Effector CD8-positive, alpha-beta T cell (primary cell): ENCODE measurements at regions not wholly inside any gene's neighbourhood (a gene's known extent, or its start where the extent isn't known, plus 50 kb on each side); places are given as distances from the start of the nearest gene placed in this dataset.

Source experiments
- DNase-seq: peaks from one replicate; lab custom pipeline; 2025; lab: John Stamatoyannopoulos, UW

GRCh38 chr1:8267307-8267706 is 50.6 kb upstream of the SLC45A1 start:
- no peak for DNase-seq

DNA sequence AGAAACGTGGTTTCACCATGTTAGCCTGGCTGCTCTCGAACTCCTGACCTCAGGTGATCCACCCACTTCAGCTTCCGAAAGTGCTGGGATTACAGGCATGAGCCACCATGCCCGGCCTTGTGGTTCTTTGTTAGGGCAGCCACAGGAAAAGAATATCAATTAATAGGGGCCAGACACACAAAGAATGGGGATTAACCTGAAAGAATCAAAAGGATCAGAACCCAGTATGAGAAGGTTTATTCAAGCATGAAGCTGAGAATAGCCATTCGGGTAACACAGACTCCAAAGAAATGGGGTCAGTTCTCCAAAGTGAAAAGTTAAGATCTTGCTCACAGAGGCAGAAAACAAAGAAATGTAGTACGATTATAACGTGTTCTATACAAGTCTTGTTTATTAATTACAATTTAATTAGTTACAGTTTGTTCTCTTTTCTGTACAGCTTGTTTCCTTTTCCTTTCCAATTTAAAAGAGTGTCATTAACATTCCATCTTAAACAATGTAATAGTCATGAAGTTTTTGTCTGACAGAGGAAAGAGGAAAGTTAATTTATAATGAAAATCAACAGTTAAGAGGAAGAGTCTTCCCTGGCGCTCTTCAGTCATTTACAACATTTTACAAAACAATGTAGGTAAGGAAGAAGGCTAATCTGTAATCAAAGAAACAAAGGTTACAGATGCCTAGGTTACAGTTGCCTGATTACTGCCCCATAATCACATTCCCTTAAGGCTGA is 51.3 kb upstream of the SLC45A1 start:
- no peak for DNase-seq

- DNase-seq: no peak
Measured at GRCh38 chr1:8263791-8264190, 54.1 kb upstream of the SLC45A1 start.

GRCh38 chr1:8261398-8261762 is 56.5 kb upstream of the SLC45A1 start:
- no peak for DNase-seq

DNA sequence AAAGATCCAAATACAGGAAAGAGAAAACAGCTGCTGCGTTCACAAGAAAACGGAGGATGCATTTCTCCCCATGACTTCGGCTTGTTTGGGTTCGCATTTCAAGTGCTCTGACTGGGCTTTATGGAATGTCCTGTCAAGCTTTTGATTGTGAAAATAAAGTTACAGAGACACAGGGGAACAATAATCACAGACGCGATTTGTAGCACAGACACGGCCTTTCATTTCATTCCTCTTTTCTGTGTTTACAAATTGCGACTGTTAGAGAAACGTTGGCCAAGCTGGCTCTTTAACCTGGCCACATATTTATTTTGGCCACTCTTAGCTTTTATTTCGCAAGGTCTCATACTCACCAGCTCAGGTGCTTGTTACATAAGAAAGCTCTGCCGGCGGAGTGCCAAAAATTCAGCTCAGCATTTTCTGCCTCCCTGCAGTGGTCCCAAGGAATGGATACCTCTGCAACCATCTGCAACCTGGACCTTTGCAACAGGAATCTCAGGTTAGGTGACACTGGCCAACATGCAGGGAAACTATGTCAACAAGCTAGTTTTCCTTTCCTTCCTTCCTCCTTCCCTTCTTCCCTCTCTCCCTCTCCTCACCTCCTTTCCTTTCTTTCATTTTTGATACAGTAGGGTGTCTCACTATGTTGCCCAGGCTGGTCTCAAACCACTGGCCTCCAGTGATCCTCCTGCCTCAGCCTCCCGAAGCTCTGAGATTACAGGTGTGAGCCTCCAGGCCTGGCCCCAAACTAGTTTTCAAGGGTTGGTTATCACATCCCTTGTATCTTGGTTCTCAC is 58.2 kb upstream of the SLC45A1 start:
- no peak for DNase-seq

DNA sequence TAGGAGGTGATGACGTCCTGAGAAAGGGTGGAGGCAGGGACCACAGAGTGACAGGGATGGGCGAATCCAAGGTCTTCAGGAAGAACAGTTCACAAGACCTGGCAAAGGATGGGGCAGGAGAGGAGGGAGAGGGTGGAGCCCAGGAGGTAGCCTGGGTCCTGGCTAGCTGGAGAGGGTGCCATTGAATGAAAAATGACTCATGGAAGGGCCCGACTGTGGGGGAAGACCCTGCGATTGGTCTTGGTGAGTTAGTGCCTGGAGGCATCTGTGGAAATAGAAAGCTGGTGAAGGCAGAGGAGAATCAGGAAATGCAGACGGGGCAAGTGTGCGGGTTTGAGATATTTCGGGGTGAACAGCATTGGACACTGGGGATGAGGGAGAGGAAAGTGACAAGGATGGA is 60.3 kb upstream of the SLC45A1 start:
- DNase-seq: no peak

GRCh38 chr1:8256321-8256720 is 61.6 kb upstream of the SLC45A1 start:
- DNase-seq: no peak

GRCh38 chr1:8255712-8256111 is 62.2 kb upstream of the SLC45A1 start:
- DNase-seq: no peak

- no peak for DNase-seq
Measured at GRCh38 chr1:8252266-8252951, 65.5 kb upstream of the SLC45A1 start.

DNA sequence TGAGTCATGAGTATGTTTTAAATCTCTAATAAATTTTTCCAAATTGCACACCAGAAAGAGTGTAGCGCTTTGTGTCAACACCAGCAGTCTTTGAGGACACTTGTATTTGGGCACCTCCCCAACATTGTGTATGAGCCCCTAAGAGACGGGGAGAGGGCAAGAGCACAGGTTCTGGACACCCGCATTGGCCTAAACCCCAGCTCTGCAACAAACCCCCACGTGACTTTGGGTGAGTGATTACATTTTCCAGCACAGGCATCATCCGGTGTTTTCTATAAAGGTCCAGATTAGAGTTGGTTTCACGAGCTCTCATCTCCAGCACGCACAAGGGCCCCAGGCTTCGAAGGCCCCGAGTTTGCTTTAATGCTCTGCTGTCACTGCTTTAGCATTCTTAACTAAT is 66.3 kb upstream of the SLC45A1 start:
- DNase-seq: no peak

GRCh38 chr1:8249838-8250237 is 68.1 kb upstream of the SLC45A1 start:
- DNase-seq: no peak

- DNase-seq: no peak
Measured at GRCh38 chr1:8247811-8248436, 70.0 kb upstream of the SLC45A1 start.

DNA sequence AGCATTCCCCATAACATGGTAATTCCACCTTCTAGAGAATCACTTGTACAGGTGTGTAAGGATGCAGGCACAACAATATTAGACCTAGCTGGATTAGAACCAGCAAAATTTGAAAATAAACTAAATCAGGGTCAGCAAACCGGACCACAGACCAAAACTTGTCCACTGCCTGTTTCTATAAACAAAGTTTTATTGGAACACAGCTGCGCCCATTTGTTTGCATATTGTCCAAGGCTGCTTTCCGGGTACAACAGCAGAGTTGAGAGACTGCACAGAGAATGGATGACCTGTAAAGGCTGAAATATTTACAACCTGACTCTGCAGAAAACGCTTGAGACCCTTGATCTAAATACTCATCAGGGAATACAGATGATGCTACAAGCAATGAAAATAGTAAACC is 73.6 kb upstream of the SLC45A1 start:
- no peak for DNase-seq

- no peak for DNase-seq
Measured at GRCh38 chr1:8242498-8242897, 75.4 kb upstream of the SLC45A1 start.

DNA sequence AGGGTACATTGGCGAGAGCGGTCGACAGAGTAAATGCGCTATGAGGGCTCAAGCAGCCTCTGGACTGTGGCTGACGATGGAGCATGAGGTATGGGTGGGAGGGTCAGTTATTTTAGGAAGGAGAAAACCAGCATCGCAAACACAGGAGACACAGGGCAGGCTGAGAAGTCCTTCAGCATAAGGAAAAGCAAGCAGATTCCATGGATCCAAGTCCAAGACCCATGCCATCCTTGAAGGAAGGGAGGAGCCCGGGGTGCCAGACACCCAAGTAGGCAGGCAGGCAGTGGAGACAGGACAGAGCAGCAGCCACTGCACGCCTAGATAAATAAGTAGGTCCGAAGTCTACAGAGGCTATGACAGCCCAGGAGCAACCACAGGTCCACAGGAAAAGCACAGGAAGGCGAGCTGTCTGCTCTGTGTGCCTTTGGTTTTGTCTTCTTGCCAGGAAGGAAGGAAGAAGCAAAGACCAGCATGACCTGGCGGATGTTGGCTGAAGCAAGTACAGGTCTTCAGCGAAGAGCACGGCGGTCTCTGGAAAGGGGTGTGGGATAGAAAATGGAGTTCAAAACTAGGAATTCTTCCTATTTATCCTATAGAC is 76.4 kb upstream of the SLC45A1 start:
- no peak for DNase-seq

DNA sequence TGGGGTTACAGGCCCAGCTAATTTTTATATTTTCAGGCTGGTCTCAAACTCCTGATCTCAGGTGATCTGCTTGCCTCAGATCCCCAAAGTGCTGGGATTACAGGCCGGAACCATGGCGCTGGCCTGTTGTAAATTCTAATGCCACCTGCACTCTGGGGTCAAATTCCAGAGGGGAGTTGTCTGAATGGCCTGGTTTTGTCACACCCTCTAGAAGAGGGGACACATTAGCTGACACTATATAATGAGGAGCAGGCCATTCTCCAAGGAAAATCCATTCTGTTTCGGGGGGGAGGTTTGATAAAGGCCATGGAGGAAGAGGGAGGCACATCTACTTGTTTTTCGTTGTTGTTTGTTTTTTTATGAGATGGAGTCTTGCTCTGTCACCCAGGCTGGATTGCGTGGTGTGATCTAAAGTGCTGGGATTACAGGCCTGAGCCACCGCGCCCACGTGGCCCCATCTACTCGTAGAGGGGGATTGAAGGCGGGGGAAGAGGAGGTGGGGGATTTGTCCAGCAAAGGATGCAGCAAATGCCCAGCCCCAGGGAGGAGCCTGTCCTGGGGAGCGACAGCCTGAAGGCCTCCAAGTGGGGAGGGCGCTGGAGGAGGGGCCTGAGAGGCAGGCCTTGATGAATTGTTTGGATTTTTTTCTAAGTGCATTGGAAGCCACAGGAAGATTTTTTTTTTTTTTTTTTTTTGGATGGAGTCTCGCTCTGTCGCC is 78.4 kb upstream of the SLC45A1 start:
- DNase-seq: no peak

- DNase-seq: no peak
Measured at GRCh38 chr1:8239039-8239305, 78.9 kb upstream of the SLC45A1 start.

DNA sequence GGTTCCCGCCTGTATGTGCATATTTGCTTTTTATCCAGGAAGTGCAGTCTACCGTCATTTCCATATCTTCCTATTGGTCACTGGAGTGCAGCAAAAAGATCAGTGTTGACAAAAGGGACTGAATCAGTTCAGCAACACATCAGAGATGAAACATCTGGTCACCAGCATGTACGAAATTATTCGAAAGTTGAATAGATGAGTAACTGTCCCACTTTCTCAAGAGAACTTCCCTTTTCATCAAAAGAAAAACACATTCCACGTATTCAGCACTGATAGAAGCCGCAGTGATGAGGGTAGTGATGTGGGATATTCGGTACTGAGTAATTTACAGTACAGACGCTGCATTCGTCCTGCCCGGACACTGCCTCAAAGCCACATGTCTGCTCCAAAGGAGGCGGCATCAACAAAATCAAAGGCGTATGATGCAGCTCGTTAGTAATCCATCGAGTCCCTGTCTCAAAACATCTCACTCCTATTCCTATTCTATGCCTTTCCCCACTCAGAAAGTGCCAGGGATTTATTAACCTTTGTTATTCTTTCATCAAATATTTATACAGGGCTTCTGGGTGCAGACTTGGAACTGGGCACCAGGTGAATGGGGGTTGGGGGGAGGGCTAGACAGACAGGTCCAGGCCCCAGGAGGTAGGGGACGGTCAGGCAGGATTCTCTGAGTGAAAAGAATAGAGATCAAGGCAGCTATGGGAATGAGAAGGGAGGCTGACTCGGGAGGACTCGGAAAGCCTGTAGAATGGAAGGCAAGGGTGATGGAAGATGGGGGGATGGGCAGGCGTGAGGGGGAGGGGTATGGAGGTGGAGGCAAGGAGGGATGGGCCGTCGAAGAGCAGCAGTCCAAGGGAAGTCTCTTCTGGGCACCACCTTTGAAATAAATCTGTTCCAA is 79.5 kb upstream of the SLC45A1 start:
- DNase-seq: no peak

GRCh38 chr1:8232036-8232757 is 85.7 kb upstream of the SLC45A1 start:
- no peak for DNase-seq

DNA sequence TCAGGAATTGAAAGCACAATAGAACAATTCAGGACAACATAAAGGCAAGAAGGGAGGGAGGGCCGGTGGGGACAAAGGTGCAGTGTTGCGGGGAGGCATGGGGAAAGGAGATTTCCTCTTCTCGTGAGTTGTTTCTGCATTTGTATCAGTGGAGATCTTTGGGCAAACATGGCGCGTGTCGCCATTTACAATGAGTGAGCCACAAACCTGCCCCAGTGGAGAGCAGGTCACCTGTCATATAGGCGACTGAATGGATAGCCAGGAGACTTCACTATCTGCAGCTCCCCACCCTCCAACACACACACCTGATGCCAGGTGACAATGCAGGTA is 87.7 kb upstream of the SLC45A1 start:
- DNase-seq: no peak
